ENCODE measurements at regions not wholly inside any gene's neighbourhood (a gene's known extent, or its start where the extent isn't known, plus 50 kb on each side); places are given as distances from the start of the nearest gene placed in this dataset.

DNA sequence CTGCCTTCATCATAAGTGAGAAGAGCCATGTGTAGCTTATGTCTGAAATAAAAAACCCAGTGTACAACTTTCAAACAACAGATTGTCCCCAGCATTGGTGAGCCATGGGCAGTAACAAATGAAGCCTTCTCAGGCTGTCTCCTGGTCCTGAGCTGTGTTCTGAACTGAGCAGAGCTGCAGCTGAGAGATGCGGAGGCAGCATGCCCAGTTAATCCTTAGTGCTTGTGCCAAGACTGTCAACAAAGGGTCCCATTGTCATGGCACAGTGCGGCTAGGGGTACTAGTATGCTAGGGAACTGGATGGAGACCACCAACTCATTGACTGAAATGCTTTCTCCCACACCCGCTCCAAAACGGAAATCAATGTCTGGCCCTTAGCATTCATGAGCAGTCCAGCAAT is 154.3 kb downstream of the RMST start:
- no peaks in the 10 kb centered on the region for H3K9me3 ChIP-seq (ENCODE audit: insufficient read depth, low read length)
- no peaks in the 10 kb centered on the region for H3K27me3 ChIP-seq (ENCODE audit: low read depth, low read length)
- no peaks in the 10 kb centered on the region for H3K36me3 ChIP-seq (replicated peaks; ENCODE audit: low read depth, low read length)
- H3K79me2 ChIP-seq (ENCODE audit: low read length) = no peaks in the 10 kb centered on the region
- no peak overlapping the region for H3K9ac ChIP-seq (ENCODE audit: low read length)
- H4K20me1 ChIP-seq (ENCODE audit: insufficient read depth, low read length) = no peaks in the 10 kb centered on the region
- no peak overlapping the region for H3K4me3 ChIP-seq (ENCODE audit: low read length)
- no peak overlapping the region for H2AFZ ChIP-seq (ENCODE audit: low read depth, low read length)
- no peak overlapping the region for H3K27ac ChIP-seq (ENCODE audit: low read length)
- TF ChIP-seq EZH2phosphoT487 (IDR thresholded peaks at IDR 0.05; ENCODE audit: low read depth) = no peak
- TF ChIP-seq, protein P1, sequence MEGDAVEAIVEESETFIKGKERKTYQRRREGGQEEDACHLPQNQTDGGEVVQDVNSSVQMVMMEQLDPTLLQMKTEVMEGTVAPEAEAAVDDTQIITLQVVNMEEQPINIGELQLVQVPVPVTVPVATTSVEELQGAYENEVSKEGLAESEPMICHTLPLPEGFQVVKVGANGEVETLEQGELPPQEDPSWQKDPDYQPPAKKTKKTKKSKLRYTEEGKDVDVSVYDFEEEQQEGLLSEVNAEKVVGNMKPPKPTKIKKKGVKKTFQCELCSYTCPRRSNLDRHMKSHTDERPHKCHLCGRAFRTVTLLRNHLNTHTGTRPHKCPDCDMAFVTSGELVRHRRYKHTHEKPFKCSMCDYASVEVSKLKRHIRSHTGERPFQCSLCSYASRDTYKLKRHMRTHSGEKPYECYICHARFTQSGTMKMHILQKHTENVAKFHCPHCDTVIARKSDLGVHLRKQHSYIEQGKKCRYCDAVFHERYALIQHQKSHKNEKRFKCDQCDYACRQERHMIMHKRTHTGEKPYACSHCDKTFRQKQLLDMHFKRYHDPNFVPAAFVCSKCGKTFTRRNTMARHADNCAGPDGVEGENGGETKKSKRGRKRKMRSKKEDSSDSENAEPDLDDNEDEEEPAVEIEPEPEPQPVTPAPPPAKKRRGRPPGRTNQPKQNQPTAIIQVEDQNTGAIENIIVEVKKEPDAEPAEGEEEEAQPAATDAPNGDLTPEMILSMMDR (IDR thresholded peaks at IDR 0.05; ENCODE audit: low read depth, low read length) = no peak
- H3K4me1 ChIP-seq (ENCODE audit: low read length) = no peaks in the 10 kb centered on the region
- H3K4me2 ChIP-seq (ENCODE audit: low read length) = no peak overlapping the region

DNA sequence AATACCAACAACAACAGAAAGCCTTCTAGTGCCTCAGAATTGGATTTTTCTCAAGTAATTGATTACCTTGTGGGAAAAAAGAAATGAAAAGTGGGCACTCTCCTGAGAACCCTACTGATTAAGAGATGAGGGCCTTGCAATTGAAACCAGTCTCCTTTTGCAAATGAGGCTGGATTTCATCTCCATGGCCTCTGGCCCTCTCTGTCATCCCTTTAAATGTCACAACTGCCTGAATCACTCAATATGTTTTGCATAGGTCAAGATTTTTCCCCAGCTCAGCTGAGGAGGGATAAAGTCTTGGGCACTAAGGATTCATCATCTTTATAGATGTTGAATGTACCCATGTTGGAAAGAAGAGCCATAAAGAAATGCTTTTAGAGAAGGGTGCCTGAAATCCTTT is 166.4 kb downstream of the RMST start:
- no peaks in the 10 kb centered on the region for H4K20me1 ChIP-seq (ENCODE audit: insufficient read depth, low read length)
- no peak overlapping the region for H3K9ac ChIP-seq (ENCODE audit: low read length)
- no peak overlapping the region for H3K4me2 ChIP-seq (ENCODE audit: low read length)
- no peak overlapping the region for H3K4me3 ChIP-seq (ENCODE audit: low read length)
- TF ChIP-seq EZH2phosphoT487 (IDR thresholded peaks at IDR 0.05; ENCODE audit: low read depth) = no peak
- TF ChIP-seq, protein P1 (IDR thresholded peaks at IDR 0.05; ENCODE audit: low read depth, low read length) = no peak
- no peaks in the 10 kb centered on the region for H3K36me3 ChIP-seq (replicated peaks; ENCODE audit: low read depth, low read length)
- H3K27ac ChIP-seq (ENCODE audit: low read length) = no peak overlapping the region
- H3K27me3 ChIP-seq (ENCODE audit: low read depth, low read length) = no peaks in the 10 kb centered on the region
- no peaks in the 10 kb centered on the region for H3K79me2 ChIP-seq (ENCODE audit: low read length)
- H3K4me1 ChIP-seq (ENCODE audit: low read length) = no peaks in the 10 kb centered on the region
- no peaks in the 10 kb centered on the region for H3K9me3 ChIP-seq (ENCODE audit: insufficient read depth, low read length)
- no peak overlapping the region for H2AFZ ChIP-seq (ENCODE audit: low read depth, low read length)

DNA sequence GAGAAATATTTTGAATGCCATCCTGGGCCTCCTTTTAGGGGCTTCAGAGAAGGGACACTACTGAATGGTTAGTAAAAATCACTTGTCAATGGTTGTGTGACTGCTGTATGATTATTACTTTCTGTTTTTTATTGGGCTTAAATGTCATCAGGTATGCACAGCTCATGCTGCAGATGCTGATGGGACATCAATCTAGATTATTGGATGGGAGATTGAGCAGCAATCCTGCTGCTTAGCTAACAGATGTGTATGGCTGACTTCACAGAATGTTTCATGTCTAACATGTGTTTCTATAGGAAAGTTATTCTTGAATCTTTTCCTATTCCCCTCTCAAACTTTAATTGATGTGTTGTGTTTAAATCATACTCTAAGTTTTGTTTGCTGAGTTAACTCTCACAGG is 166.8 kb downstream of the RMST start:
- Histone ChIP-seq H2AFZ (ENCODE audit: low read depth, low read length) (no peak overlapping the region), H3K4me3 (ENCODE audit: low read length) (no peak overlapping the region), H3K36me3 (replicated peaks; ENCODE audit: low read depth, low read length) (no peaks in the 10 kb centered on the region), H3K9ac (ENCODE audit: low read length) (no peak overlapping the region), H3K27ac (ENCODE audit: low read length) (no peak overlapping the region), H3K79me2 (ENCODE audit: low read length) (no peaks in the 10 kb centered on the region), H3K4me2 (ENCODE audit: low read length) (no peak overlapping the region), H3K4me1 (ENCODE audit: low read length) (no peaks in the 10 kb centered on the region), H3K9me3 (ENCODE audit: insufficient read depth, low read length) (no peaks in the 10 kb centered on the region), H3K27me3 (ENCODE audit: low read depth, low read length) (no peaks in the 10 kb centered on the region), H4K20me1 (ENCODE audit: insufficient read depth, low read length) (no peaks in the 10 kb centered on the region)
- no peak for TF ChIP-seq EZH2phosphoT487 (IDR thresholded peaks at IDR 0.05; ENCODE audit: low read depth)
- TF ChIP-seq, protein P1 (IDR thresholded peaks at IDR 0.05; ENCODE audit: low read depth, low read length) = no peak

DNA sequence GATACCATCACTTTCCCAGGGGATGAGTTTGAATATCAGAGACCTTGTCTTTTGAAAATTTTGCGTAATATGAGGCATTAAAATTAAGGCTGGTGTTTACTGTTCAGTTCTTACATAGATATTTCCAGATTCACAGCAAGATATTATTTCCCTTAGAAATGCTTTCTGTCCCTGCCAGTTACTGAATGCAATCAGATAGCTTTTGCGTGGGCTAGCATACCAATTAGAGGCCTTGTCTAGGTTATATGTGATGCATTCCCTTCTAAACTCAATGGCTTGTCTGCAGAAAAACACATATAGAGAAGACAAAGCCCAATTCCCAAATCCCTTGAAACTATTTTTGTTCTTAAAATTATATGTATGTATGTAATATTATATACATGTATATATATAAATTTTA is 167.8 kb downstream of the RMST start:
- TF ChIP-seq EZH2phosphoT487 (IDR thresholded peaks at IDR 0.05; ENCODE audit: low read depth) = no peak
- TF ChIP-seq, protein P1 (IDR thresholded peaks at IDR 0.05; ENCODE audit: low read depth, low read length) = no peak
- H3K27ac ChIP-seq (ENCODE audit: low read length) = no peak overlapping the region
- H3K9me3 ChIP-seq (ENCODE audit: insufficient read depth, low read length) = no peaks in the 10 kb centered on the region
- no peaks in the 10 kb centered on the region for H4K20me1 ChIP-seq (ENCODE audit: insufficient read depth, low read length)
- H3K79me2 ChIP-seq (ENCODE audit: low read length) = no peaks in the 10 kb centered on the region
- H3K4me2 ChIP-seq (ENCODE audit: low read length) = no peak overlapping the region
- H3K9ac ChIP-seq (ENCODE audit: low read length) = no peak overlapping the region
- no peak overlapping the region for H3K4me3 ChIP-seq (ENCODE audit: low read length)
- H3K36me3 ChIP-seq (replicated peaks; ENCODE audit: low read depth, low read length) = no peaks in the 10 kb centered on the region
- H2AFZ ChIP-seq (ENCODE audit: low read depth, low read length) = no peak overlapping the region
- no peaks in the 10 kb centered on the region for H3K4me1 ChIP-seq (ENCODE audit: low read length)
- H3K27me3 ChIP-seq (ENCODE audit: low read depth, low read length) = no peaks in the 10 kb centered on the region

Measured in OCI-LY3 (cell line).